ENCODE measurements at regions not wholly inside any gene's neighbourhood (a gene's known extent, or its start where the extent isn't known, plus 50 kb on each side); places are given as distances from the start of the nearest gene placed in this dataset.

- TF ChIP-seq GATA3 (IDR thresholded peaks at IDR 0.05; ENCODE audit: low read depth, low read length) (no peak), GATA2 (IDR thresholded peaks at IDR 0.05; ENCODE audit: low read depth, low read length) (no peak)
Measured at GRCh38 chr3:139113231-139113992, 68.7 kb upstream of the PRR23C start.

Data from SH-SY5Y (cell line).